ENCODE measurements at regions not wholly inside any gene's neighbourhood (a gene's known extent, or its start where the extent isn't known, plus 50 kb on each side); places are given as distances from the start of the nearest gene placed in this dataset.

DNA sequence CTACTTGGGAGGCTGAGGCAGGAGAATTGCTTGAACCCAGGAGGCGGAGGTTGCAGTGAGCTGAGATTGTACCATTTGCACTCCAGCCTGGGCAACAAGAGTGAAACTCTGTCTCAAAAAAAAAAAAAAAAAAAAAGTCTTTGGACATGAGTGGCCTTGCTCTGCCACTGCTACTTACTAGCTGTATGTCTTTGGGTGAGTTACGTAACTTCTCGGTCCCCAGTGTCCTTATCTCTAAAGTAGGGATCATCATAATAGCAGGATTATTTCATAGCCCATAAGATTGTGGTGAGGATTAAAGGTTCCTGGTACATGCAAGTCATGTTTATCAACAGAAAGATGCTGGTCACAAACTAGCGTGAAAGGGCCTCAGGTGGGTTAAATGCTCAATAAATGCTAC, 53.9 kb upstream of the HEPHL1 start:
- no peak for DNase-seq

- no peak for DNase-seq
These were observed 53.2 kb upstream of the HEPHL1 start for GRCh38 chr11:93967944-93968343.

GRCh38 chr11:93969925-93970922, 50.9 kb upstream of the HEPHL1 start:
- DNase-seq: no peak
